Retinal pigment epithelial cell (primary cell): ENCODE measurements at regions not wholly inside any gene's neighbourhood (a gene's known extent, or its start where the extent isn't known, plus 50 kb on each side); places are given as distances from the start of the nearest gene placed in this dataset.

Source experiments
- DNase-seq: peaks from one replicate; pipeline ENCODE4 v3.0.0-alpha.2; 2010; ENCODE audit warnings: low read depth
- H3K4me3 ChIP-seq: 2 replicates; pipeline ENCODE4 v1.5.1; 2011; ENCODE audit warnings: mild to moderate bottlenecking, low read length, control low read depth, moderate library complexity
- TF ChIP-seq, protein P1 (sequence below): conservative IDR thresholded peaks from 2 replicates; pipeline ENCODE4 v1.5.1; 2011; ENCODE audit warnings: low read depth, low read length, control low read depth, inconsistent platforms

- no peak for DNase-seq
- no peak overlapping the region for H3K4me3 ChIP-seq
- TF ChIP-seq, protein P1, sequence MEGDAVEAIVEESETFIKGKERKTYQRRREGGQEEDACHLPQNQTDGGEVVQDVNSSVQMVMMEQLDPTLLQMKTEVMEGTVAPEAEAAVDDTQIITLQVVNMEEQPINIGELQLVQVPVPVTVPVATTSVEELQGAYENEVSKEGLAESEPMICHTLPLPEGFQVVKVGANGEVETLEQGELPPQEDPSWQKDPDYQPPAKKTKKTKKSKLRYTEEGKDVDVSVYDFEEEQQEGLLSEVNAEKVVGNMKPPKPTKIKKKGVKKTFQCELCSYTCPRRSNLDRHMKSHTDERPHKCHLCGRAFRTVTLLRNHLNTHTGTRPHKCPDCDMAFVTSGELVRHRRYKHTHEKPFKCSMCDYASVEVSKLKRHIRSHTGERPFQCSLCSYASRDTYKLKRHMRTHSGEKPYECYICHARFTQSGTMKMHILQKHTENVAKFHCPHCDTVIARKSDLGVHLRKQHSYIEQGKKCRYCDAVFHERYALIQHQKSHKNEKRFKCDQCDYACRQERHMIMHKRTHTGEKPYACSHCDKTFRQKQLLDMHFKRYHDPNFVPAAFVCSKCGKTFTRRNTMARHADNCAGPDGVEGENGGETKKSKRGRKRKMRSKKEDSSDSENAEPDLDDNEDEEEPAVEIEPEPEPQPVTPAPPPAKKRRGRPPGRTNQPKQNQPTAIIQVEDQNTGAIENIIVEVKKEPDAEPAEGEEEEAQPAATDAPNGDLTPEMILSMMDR: no peak
These were observed 205.2 kb upstream of the MAP3K1 start for GRCh38 chr5:56610093-56610698.

DNA sequence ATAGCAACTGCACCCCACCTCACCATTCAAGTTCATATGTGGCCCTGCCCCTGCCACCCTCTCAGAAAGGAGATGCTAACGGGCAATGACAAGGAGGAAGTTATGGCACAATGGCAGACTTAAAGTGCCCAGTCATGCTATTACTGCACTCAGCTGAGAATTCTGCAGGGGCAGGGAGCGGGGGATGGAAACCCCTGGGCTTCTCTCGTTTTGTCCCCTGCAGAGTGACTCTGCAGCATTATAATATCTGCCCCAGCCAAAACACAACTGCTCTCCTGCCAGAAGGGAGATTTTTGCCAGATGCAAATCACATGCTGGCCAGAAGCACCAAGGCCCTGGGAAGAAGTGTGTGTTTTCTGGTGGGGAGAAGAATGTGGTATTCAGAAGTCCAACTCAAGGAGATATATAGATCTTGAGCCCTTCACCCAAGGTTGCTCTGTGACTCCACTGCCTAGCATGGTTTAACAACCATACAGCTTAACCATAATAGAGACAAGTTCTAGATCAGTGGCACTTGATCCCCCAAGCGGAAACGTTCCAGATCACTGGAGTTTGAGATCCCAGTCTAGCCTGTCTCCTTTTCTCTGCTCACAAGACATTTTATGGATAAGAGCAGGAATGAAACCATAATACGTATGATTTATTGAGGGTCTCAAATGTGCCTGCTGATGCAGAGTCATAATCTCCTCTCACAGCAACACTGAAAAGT lies 207.0 kb upstream of the MAP3K1 start:
- TF ChIP-seq, protein P1: no peak
- DNase-seq: no peak
- H3K4me3 ChIP-seq: no peak overlapping the region

GRCh38 chr5:56607551-56607950 lies 207.8 kb upstream of the MAP3K1 start:
- DNase-seq: peak; percentile 90
- H3K4me3 ChIP-seq: no peak overlapping the region
- TF ChIP-seq, protein P1: no peak

GRCh38 chr5:56607074-56607473 lies 208.3 kb upstream of the MAP3K1 start:
- H3K4me3 ChIP-seq: no peak overlapping the region
- TF ChIP-seq, protein P1: no peak
- no peak for DNase-seq

- TF ChIP-seq, protein P1: no peak
- DNase-seq: no peak
- H3K4me3 ChIP-seq: no peak overlapping the region
These were observed 209.2 kb upstream of the MAP3K1 start for GRCh38 chr5:56606192-56606591.

DNA sequence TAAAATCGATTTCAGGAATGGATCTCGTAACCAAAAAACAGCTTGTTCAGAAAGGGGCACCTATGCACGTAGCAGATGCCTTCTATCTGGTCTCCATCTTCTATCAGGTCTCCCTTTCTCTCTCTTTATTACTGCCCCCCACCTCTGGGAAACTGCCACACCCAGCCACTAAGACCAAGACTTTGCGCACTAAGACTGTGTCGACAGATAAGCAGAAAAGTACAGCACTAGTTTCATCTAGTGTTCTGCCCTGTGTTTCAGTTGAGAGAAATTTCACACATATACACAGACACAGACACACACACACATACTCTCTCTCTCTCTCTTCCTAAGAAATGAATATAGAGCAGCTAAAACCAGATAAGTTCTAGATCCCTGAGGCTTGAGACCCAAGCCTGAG lies 210.1 kb upstream of the MAP3K1 start:
- no peak overlapping the region for H3K4me3 ChIP-seq
- no peak for DNase-seq
- TF ChIP-seq, protein P1: no peak

GRCh38 chr5:56601641-56602071 lies 213.7 kb upstream of the MAP3K1 start:
- no peak for DNase-seq
- no peak overlapping the region for H3K4me3 ChIP-seq
- TF ChIP-seq, protein P1: no peak
